Upper lobe of left lung (tissue), 6 donors: ENCODE measurements at regions not wholly inside any gene's neighbourhood (a gene's known extent, or its start where the extent isn't known, plus 50 kb on each side); places are given as distances from the start of the nearest gene placed in this dataset.

Source experiments
- ATAC-seq, 2 donors: fragments of 200-7000 bp; cut with Tn5 transposase; one replicate each; pipeline ENCODE4 v1.9.1; 2022; ENCODE audit warnings: mild to moderate bottlenecking in 2 of 2, moderate library complexity in 2 of 2; ENCODE audit not compliant: low FRiP score in 2 of 2
- DNase-seq, 2 donors: peaks; one replicate each; pipeline ENCODE4 v3.0.0-alpha.2; 2019 to 2020
- H3K27ac ChIP-seq, 4 donors: fragments of 200-600 bp; sonication (generic); one replicate each; pipeline ENCODE4 v1.5.1; 2016 to 2019
- H3K27me3 ChIP-seq, 4 donors: fragments of 200-600 bp; sonication (generic); one replicate each; pipeline ENCODE4 v1.5.1; 2017 to 2019
- H3K36me3 ChIP-seq, 4 donors: fragments of 200-600 bp; sonication (generic); one replicate each; pipeline ENCODE4 v1.5.1; 2016 to 2019
- H3K4me1 ChIP-seq, 4 donors: fragments of 200-600 bp; sonication (generic); one replicate each; pipeline ENCODE4 v1.5.1; 2018 to 2019
- H3K4me3 ChIP-seq, 4 donors: fragments of 200-600 bp; sonication (generic); one replicate each; pipeline ENCODE4 v1.5.1; 2017 to 2019; ENCODE audit warnings: mild to moderate bottlenecking in 2 of 4, moderate library complexity in 1 of 4
- H3K9me3 ChIP-seq, 4 donors: fragments of 200-600 bp; sonication (generic); one replicate each; pipeline ENCODE4 v1.5.1; 2018 to 2019
- CTCF ChIP-seq, 6 experiments: fragments of 450-650 bp in 4 of 6; fragments of 200-600 bp in 2 of 6; sonication (generic) in 2 of 6; IDR thresholded peaks; one replicate each; pipeline ENCODE4 v1.5.1; 2016 to 2019; ENCODE audit warnings: antibody characterized with exemption in 6 of 6
- EP300 ChIP-seq, 4 donors: sonication (generic); formaldehyde crosslinking; IDR thresholded peaks; one replicate each; pipeline ENCODE4 v1.5.1; 2017; ENCODE audit warnings: antibody characterized with exemption in 4 of 4, control low read depth in 2 of 4
- POLR2A ChIP-seq, 4 donors: fragments of 450-650 bp; IDR thresholded peaks; one replicate each; pipeline ENCODE4 v1.5.1; 2016 to 2017; ENCODE audit warnings: antibody characterized with exemption in 4 of 4, mild to moderate bottlenecking in 2 of 4
- POLR2AphosphoS5 ChIP-seq, 2 donors: sonication (generic); formaldehyde crosslinking; IDR thresholded peaks; one replicate each; pipeline ENCODE4 v1.5.1; 2017; ENCODE audit warnings: antibody characterized with exemption in 2 of 2
- WGBS, 2 donors: methylation state at CpG; one replicate each; pipeline ENCODE4 v1.1.5; 2017 to 2018; 5-methylcytosine and 5-hydroxymethylcytosine counted together
- donor health status: DM: no; HTN: no; CAD: no; lungs with moderate emphysema.
- donor health status: DM: no; HTN: yes; CAD: no; lungs with severe emphysema.

- 52 to 63% methylated on average over 2 of the region's 2 CpGs for WGBS, 2 donors
- ATAC-seq (no peak), DNase-seq (no peak)
- Histone ChIP-seq H3K36me3 (no peaks in the 10 kb centered on the region), H3K4me1 (peaks cover 7 to 26% (median 20%) of the 10 kb centered on the region in 4 donors), H3K4me3 (no peak overlapping the region), H3K27ac (no peak overlapping the region), H3K9me3 (no peaks in the 10 kb centered on the region), H3K27me3 (no peaks in the 10 kb centered on the region)
- TF ChIP-seq EP300 (IDR thresholded peaks at IDR 0.05) (no peak), POLR2AphosphoS5 (IDR thresholded peaks at IDR 0.05) (no peak), POLR2A (IDR thresholded peaks at IDR 0.05) (no peak), CTCF (IDR thresholded peaks at IDR 0.05) (no peak)
Measured at GRCh38 chr2:41968182-41968578, 79.6 kb upstream of the PKDCC start.

GRCh38 chr2:41970988-41971660 is 76.7 kb upstream of the PKDCC start:
- no peaks in the 10 kb centered on the region for H3K27me3 ChIP-seq
- no peak for DNase-seq
- no peak overlapping the region for H3K27ac ChIP-seq
- H3K4me1 ChIP-seq: peaks cover 0 to 12% (median 11%) of the 10 kb centered on the region in 4 donors
- ATAC-seq: no peak
- 81 to 83% methylated on average over 8 of the region's 8 CpGs for WGBS, 2 donors
- H3K36me3 ChIP-seq: no peaks in the 10 kb centered on the region
- no peak overlapping the region for H3K4me3 ChIP-seq
- H3K9me3 ChIP-seq: no peaks in the 10 kb centered on the region
- TF ChIP-seq POLR2A (IDR thresholded peaks at IDR 0.05) (no peak), POLR2AphosphoS5 (IDR thresholded peaks at IDR 0.05) (no peak), EP300 (IDR thresholded peaks at IDR 0.05) (no peak), CTCF (IDR thresholded peaks at IDR 0.05) (no peak)

- Histone ChIP-seq H3K4me3 (no peak overlapping the region), H3K36me3 (no peaks in the 10 kb centered on the region), H3K9me3 (no peaks in the 10 kb centered on the region), H3K27ac (no peak overlapping the region), H3K4me1 (peaks cover 0 to 6% (median 4%) of the 10 kb centered on the region in 4 donors), H3K27me3 (no peaks in the 10 kb centered on the region)
- no peak for DNase-seq
- TF ChIP-seq EP300 (IDR thresholded peaks at IDR 0.05) (no peak), POLR2AphosphoS5 (IDR thresholded peaks at IDR 0.05) (no peak), POLR2A (IDR thresholded peaks at IDR 0.05) (no peak), CTCF (IDR thresholded peaks at IDR 0.05) (no peak)
- ATAC-seq: no peak
- WGBS, 2 donors: 100% methylated on average over 2 of the region's 2 CpGs
Measured at GRCh38 chr2:41972179-41972578, 75.6 kb upstream of the PKDCC start.

- DNase-seq (no peak), ATAC-seq (no peak)
- TF ChIP-seq EP300 (IDR thresholded peaks at IDR 0.05) (no peak), CTCF (IDR thresholded peaks at IDR 0.05) (no peak), POLR2A (IDR thresholded peaks at IDR 0.05) (no peak), POLR2AphosphoS5 (IDR thresholded peaks at IDR 0.05) (no peak)
- Histone ChIP-seq H3K9me3 (no peaks in the 10 kb centered on the region), H3K27ac (no peak overlapping the region), H3K36me3 (no peaks in the 10 kb centered on the region), H3K27me3 (no peaks in the 10 kb centered on the region), H3K4me3 (no peak overlapping the region), H3K4me1 (no peaks in the 10 kb centered on the region)
- WGBS, 2 donors: 81 to 85% methylated on average over 8 of the region's 8 CpGs
Measured at GRCh38 chr2:41972819-41973218, 75.0 kb upstream of the PKDCC start.

GRCh38 chr2:41973871-41974270 is 74.0 kb upstream of the PKDCC start:
- no peak overlapping the region for H3K27ac ChIP-seq
- H3K4me3 ChIP-seq: no peak overlapping the region
- no peak for TF ChIP-seq CTCF (IDR thresholded peaks at IDR 0.05)
- TF ChIP-seq POLR2AphosphoS5 (IDR thresholded peaks at IDR 0.05): no peak
- TF ChIP-seq EP300 (IDR thresholded peaks at IDR 0.05): no peak
- no peak for TF ChIP-seq POLR2A (IDR thresholded peaks at IDR 0.05)
- WGBS, 2 donors: 67 to 71% methylated on average over 4 of the region's 4 CpGs
- DNase-seq (no peak), ATAC-seq (no peak)
- H3K4me1 ChIP-seq: no peaks in the 10 kb centered on the region
- H3K36me3 ChIP-seq: no peaks in the 10 kb centered on the region
- H3K9me3 ChIP-seq: no peaks in the 10 kb centered on the region
- no peaks in the 10 kb centered on the region for H3K27me3 ChIP-seq
